AG10803 (cell line): ENCODE measurements at regions not wholly inside any gene's neighbourhood (a gene's known extent, or its start where the extent isn't known, plus 50 kb on each side); places are given as distances from the start of the nearest gene placed in this dataset.
"Not testable (repeated sequence)": the region's sequence is repeated elsewhere in the genome, so short reads cannot be mapped to it uniquely, and the experiment has no call there.

Source experiments
- DNase-seq: peaks from one replicate; pipeline ENCODE4 v3.0.0; 2010; ENCODE audit warnings: low read depth
- H3K4me3 ChIP-seq: 2 replicates; pipeline ENCODE4 v1.5.1; 2011; ENCODE audit warnings: mild to moderate bottlenecking, low read length, control low read depth
- TF ChIP-seq, protein P1 (sequence below): conservative IDR thresholded peaks from 2 replicates; pipeline ENCODE4 v1.5.1; 2011; ENCODE audit warnings: mild to moderate bottlenecking, low read length, control low read depth, inconsistent platforms

DNA sequence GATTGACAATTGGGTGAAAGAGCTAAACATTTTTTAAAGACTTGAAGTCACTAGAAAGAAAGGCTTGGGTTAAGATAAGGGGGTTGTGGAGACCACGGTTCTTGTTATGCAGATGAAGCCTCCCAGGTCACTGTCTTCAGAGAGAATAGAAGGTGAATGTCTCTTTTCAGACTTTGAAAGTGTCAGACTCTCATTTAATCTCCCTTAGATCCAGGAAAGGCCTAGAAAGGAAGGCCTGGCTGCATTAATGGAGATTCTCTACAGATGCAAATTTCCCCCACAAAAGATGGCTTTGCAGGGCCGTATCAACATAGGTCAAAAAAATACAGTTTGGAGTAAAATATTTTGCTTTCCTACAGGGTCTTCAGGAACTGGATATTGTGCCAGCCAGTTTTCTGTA is 193.9 kb downstream of the RTP5 start:
- no peak overlapping the region for H3K4me3 ChIP-seq
- TF ChIP-seq, protein P1, sequence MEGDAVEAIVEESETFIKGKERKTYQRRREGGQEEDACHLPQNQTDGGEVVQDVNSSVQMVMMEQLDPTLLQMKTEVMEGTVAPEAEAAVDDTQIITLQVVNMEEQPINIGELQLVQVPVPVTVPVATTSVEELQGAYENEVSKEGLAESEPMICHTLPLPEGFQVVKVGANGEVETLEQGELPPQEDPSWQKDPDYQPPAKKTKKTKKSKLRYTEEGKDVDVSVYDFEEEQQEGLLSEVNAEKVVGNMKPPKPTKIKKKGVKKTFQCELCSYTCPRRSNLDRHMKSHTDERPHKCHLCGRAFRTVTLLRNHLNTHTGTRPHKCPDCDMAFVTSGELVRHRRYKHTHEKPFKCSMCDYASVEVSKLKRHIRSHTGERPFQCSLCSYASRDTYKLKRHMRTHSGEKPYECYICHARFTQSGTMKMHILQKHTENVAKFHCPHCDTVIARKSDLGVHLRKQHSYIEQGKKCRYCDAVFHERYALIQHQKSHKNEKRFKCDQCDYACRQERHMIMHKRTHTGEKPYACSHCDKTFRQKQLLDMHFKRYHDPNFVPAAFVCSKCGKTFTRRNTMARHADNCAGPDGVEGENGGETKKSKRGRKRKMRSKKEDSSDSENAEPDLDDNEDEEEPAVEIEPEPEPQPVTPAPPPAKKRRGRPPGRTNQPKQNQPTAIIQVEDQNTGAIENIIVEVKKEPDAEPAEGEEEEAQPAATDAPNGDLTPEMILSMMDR, result no peak
- DNase-seq, result no peak

GRCh38 chr2:242063850-242064249 is 194.3 kb downstream of the RTP5 start:
- no peak overlapping the region for H3K4me3 ChIP-seq
- TF ChIP-seq, protein P1, result no peak
- DNase-seq, result no peak

GRCh38 chr2:242064364-242065250 is 195.1 kb downstream of the RTP5 start:
- H3K4me3 ChIP-seq, result no peak overlapping the region
- TF ChIP-seq, protein P1, result no peak
- no peak for DNase-seq

DNA sequence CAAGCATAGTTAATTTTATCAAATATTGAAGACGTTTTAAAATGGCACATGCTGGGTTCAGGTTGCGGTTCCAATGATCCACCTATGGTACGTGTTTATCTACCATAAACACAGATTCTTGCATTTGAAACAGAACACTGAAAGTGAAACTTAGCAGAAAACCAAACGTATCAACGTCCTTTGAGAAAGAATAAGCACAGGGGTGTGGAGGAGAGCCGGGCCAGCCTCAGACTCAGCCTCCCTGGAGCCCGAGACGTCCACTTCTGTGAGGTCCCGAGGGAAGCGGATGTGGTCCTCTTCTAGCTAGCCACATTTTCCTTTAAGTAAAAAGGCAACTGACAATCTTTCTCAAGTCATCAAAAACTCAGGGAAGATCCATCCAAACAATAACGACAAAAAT is 195.9 kb downstream of the RTP5 start:
- TF ChIP-seq, protein P1, result no peak
- no peak for DNase-seq
- no peak overlapping the region for H3K4me3 ChIP-seq

- no peak overlapping the region for H3K4me3 ChIP-seq
- no peak for DNase-seq
- TF ChIP-seq, protein P1, result no peak
These were observed 199.5 kb downstream of the RTP5 start for GRCh38 chr2:242069018-242069417.

DNA sequence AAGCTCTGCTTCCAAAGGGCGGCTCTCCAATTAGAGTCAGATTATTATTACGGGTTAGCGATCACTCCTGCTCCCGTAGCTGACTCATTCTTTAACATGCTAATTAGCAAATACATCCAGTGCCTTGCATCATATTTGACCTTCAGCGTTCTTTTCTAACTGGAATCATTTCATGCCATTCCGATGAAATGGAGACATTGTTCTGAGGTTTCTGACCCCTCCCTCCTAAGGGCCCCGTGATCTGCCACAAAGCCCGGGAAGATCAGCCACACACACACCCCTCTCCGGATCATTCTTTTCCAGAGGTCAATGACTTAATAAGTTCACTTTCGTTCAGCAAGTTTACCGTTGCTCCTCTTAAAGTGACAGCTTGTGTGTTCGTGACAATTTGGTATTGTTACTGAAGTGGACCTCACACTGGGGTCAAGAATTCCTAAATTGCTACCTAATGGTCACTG is 200.4 kb downstream of the RTP5 start:
- H3K4me3 ChIP-seq, result not testable (repeated sequence)
- DNase-seq, result peak; percentile 85

- H3K4me3 ChIP-seq, DNase-seq: not testable (repeated sequence)
These were observed 201.2 kb downstream of the RTP5 start for GRCh38 chr2:242070726-242071125.

- DNase-seq, H3K4me3 ChIP-seq: not testable (repeated sequence)
These were observed 201.8 kb downstream of the RTP5 start for GRCh38 chr2:242071377-242071776.

- DNase-seq, H3K4me3 ChIP-seq: not testable (repeated sequence)
These were observed 202.4 kb downstream of the RTP5 start for GRCh38 chr2:242071936-242072335.
